Thyroid gland (tissue), 4 donors: ENCODE measurements at regions not wholly inside any gene's neighbourhood (a gene's known extent, or its start where the extent isn't known, plus 50 kb on each side); places are given as distances from the start of the nearest gene placed in this dataset.

ENCODE experiments used
- POLR2A ChIP-seq, 2 donors: fragments of 450-650 bp; IDR thresholded peaks; one replicate each; pipeline ENCODE4 v1.6.1; 2017; ENCODE audit warnings: antibody characterized with exemption in 2 of 2, mild to moderate bottlenecking in 2 of 2, moderate library complexity in 1 of 2
- TF ChIP-seq, protein P1 (sequence below), 6 experiments: fragments of 200-600 bp in 3 of 6; fragments of 450-650 bp in 3 of 6; sonication (generic) in 3 of 6; IDR thresholded peaks; one replicate each; pipeline ENCODE4 v1.5.1; 2016 to 2019; ENCODE audit warnings: antibody characterized with exemption in 6 of 6, mild to moderate bottlenecking in 2 of 6, inconsistent platforms in 1 of 6, moderate library complexity in 1 of 6

DNA sequence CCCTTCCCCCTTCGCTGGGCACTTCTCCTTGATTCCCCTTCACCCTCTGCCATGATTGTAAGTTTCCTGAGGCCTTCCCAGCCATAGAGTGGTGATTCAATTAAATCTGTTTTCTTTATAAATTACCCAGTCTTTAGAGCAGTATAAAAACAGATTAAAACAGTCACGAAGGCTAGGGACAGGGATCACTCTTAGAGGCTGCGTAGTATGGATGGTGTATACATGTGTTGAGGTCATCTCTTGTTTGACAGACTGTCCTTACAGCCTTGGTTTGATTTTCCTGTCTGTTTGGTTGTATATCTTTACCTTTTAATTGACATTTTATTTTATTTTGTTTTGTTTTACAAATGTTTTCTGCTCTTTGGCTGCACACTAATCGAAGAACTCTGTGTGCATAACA is 1155.7 kb upstream of the CDH18 start:
- TF ChIP-seq, protein P1, sequence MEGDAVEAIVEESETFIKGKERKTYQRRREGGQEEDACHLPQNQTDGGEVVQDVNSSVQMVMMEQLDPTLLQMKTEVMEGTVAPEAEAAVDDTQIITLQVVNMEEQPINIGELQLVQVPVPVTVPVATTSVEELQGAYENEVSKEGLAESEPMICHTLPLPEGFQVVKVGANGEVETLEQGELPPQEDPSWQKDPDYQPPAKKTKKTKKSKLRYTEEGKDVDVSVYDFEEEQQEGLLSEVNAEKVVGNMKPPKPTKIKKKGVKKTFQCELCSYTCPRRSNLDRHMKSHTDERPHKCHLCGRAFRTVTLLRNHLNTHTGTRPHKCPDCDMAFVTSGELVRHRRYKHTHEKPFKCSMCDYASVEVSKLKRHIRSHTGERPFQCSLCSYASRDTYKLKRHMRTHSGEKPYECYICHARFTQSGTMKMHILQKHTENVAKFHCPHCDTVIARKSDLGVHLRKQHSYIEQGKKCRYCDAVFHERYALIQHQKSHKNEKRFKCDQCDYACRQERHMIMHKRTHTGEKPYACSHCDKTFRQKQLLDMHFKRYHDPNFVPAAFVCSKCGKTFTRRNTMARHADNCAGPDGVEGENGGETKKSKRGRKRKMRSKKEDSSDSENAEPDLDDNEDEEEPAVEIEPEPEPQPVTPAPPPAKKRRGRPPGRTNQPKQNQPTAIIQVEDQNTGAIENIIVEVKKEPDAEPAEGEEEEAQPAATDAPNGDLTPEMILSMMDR (IDR thresholded peaks at IDR 0.05), result no peak
- TF ChIP-seq POLR2A (IDR thresholded peaks at IDR 0.05), result no peak
